ENCODE measurements at regions not wholly inside any gene's neighbourhood (a gene's known extent, or its start where the extent isn't known, plus 50 kb on each side); places are given as distances from the start of the nearest gene placed in this dataset.

DNA sequence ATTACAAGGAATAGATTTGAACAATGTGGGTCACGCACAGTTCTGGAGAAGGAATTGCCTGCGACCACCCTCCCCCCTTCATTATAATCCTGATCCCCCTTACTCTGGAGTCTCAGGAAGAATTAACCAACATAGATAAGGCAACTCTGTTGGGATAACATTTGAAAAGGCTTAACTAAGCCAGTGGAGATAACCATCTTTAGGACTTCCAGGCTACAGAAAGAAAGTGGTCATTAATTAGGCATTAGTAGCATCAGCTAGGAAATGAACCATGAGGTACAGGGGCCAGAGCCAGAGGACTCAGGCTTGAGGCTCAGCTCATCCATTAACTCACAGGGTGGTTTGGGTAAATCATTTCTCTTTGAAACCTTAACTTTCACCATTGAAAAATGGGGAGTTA lies 720.0 kb upstream of the API5 start:
- no peaks in the 10 kb centered on the region for H3K9me3 ChIP-seq (ENCODE audit: control insufficient read depth in 5 of 5, low read length in 5 of 5)
- no peak overlapping the region for H3K27ac ChIP-seq (ENCODE audit: low read depth, low read length)
- H3K4me3 ChIP-seq (ENCODE audit: low read depth in 1 of 5, low read length in 5 of 5), result no peak overlapping the region
- no peaks in the 10 kb centered on the region for H3K36me3 ChIP-seq (ENCODE audit: control insufficient read depth in 5 of 5, insufficient read depth in 5 of 5, low read length in 5 of 5)
- no peaks in the 10 kb centered on the region for H3K27me3 ChIP-seq (ENCODE audit: control insufficient read depth in 5 of 5, insufficient read depth in 4 of 5, low read length in 5 of 5)
- no peaks in the 10 kb centered on the region for H3K4me1 ChIP-seq (ENCODE audit: control insufficient read depth in 5 of 5, insufficient read depth in 5 of 5, low read length in 5 of 5)
- no peak overlapping the region for H3K9ac ChIP-seq (ENCODE audit: low read length in 5 of 5)

DNA sequence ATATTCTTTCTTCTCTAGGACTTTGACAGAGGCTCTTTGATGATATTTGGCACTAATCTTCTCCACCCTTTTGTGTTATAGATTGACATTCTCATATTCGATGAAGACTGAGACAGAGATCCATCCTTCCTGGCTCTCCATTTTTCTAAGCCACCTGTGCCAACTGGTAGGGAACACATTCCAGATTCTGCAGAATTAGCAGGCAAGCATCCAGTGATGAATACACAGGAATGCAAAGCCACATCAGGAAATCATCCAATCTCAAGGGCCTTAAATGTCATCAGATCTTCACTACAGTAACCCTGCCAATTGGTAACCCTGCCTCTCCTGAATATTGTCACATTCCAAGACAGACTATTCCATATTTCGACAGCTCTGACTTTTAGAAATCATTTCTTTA lies 718.4 kb upstream of the API5 start:
- Histone ChIP-seq H3K9me3 (ENCODE audit: control insufficient read depth in 5 of 5, low read length in 5 of 5) (no peaks in the 10 kb centered on the region), H3K27me3 (ENCODE audit: control insufficient read depth in 5 of 5, insufficient read depth in 4 of 5, low read length in 5 of 5) (no peaks in the 10 kb centered on the region), H3K4me1 (ENCODE audit: control insufficient read depth in 5 of 5, insufficient read depth in 5 of 5, low read length in 5 of 5) (no peaks in the 10 kb centered on the region), H3K9ac (ENCODE audit: low read length in 5 of 5) (no peak overlapping the region), H3K27ac (ENCODE audit: low read depth, low read length) (no peak overlapping the region), H3K4me3 (ENCODE audit: low read depth in 1 of 5, low read length in 5 of 5) (no peak overlapping the region), H3K36me3 (ENCODE audit: control insufficient read depth in 5 of 5, insufficient read depth in 5 of 5, low read length in 5 of 5) (no peaks in the 10 kb centered on the region)

DNA sequence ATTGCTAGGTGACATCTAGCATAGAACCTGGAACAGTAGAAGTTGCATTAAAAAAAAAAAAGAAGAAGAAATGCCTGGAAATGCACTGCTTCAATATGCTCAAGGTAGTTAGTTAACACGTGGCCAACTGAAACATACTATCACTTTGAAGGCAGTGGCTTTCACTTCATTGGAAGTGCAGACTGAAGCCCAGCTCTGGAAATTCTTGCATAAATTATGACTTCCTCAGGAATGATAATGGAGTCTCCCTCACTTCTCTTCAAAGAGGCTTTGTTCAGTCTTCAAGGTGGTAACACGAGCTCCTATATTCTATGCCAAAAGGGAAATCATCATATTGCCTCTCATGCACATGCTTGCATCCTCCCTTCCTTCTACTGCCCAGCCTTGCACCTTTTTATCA lies 715.9 kb upstream of the API5 start:
- H3K4me1 ChIP-seq (ENCODE audit: control insufficient read depth in 5 of 5, insufficient read depth in 5 of 5, low read length in 5 of 5), result no peaks in the 10 kb centered on the region
- no peak overlapping the region for H3K27ac ChIP-seq (ENCODE audit: low read depth, low read length)
- H3K4me3 ChIP-seq (ENCODE audit: low read depth in 1 of 5, low read length in 5 of 5), result no peak overlapping the region
- H3K36me3 ChIP-seq (ENCODE audit: control insufficient read depth in 5 of 5, insufficient read depth in 5 of 5, low read length in 5 of 5), result no peaks in the 10 kb centered on the region
- H3K9me3 ChIP-seq (ENCODE audit: control insufficient read depth in 5 of 5, low read length in 5 of 5), result no peaks in the 10 kb centered on the region
- no peaks in the 10 kb centered on the region for H3K27me3 ChIP-seq (ENCODE audit: control insufficient read depth in 5 of 5, insufficient read depth in 4 of 5, low read length in 5 of 5)
- H3K9ac ChIP-seq (ENCODE audit: low read length in 5 of 5), result no peak overlapping the region

DNA sequence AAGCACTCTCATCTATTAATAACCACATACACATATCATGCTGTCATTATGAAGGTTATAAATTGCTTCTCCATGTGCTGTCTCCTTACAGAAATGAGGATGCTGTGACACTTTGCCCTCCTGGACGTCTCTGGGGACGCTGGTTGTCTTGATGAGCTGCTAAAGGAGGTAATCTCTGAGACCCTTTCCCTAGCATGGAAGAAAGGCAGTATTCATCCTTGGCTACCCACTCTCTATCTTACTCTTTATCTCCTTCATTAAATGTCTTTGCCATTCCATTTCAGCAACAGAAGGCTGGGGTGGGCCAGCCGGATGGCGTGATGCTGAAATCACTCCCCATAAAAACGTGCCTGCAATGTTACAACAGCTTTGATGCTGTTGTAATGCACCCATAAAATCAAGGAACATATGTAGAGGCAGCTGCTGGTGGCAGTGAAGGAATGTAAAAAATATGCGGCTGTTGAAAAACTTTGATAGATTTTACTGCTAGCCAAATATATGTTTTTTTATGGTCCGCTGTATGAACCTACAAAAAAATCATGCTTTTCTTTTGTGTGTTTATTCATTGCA lies 715.1 kb upstream of the API5 start:
- no peak overlapping the region for H3K9ac ChIP-seq (ENCODE audit: low read length in 5 of 5)
- H3K4me1 ChIP-seq (ENCODE audit: control insufficient read depth in 5 of 5, insufficient read depth in 5 of 5, low read length in 5 of 5), result no peaks in the 10 kb centered on the region
- no peaks in the 10 kb centered on the region for H3K27me3 ChIP-seq (ENCODE audit: control insufficient read depth in 5 of 5, insufficient read depth in 4 of 5, low read length in 5 of 5)
- H3K36me3 ChIP-seq (ENCODE audit: control insufficient read depth in 5 of 5, insufficient read depth in 5 of 5, low read length in 5 of 5), result no peaks in the 10 kb centered on the region
- H3K4me3 ChIP-seq (ENCODE audit: low read depth in 1 of 5, low read length in 5 of 5), result no peak overlapping the region
- no peak overlapping the region for H3K27ac ChIP-seq (ENCODE audit: low read depth, low read length)
- H3K9me3 ChIP-seq (ENCODE audit: control insufficient read depth in 5 of 5, low read length in 5 of 5), result no peaks in the 10 kb centered on the region

DNA sequence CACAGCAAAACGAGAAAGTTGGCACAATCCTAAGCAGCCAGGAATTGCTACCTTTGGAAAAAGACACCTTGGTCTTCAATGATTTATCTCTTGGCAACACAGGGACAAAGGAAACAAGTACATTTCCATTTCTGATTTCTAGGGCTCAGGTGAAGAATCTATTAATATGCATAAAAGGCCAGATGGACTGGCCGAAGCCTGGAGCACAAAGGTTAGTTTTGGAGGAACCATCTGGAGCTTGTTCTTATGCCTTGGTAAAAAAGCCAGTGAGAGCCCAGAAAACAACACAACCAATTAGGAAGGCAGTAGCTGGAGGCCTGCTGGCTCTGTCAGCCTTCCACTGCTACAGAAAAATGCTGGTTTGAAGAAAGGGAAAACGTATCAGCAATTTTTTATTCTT lies 713.5 kb upstream of the API5 start:
- Histone ChIP-seq H3K27me3 (ENCODE audit: control insufficient read depth in 5 of 5, insufficient read depth in 4 of 5, low read length in 5 of 5) (no peaks in the 10 kb centered on the region), H3K27ac (ENCODE audit: low read depth, low read length) (no peak overlapping the region), H3K9ac (ENCODE audit: low read length in 5 of 5) (no peak overlapping the region), H3K4me1 (ENCODE audit: control insufficient read depth in 5 of 5, insufficient read depth in 5 of 5, low read length in 5 of 5) (no peaks in the 10 kb centered on the region), H3K36me3 (ENCODE audit: control insufficient read depth in 5 of 5, insufficient read depth in 5 of 5, low read length in 5 of 5) (no peaks in the 10 kb centered on the region), H3K4me3 (ENCODE audit: low read depth in 1 of 5, low read length in 5 of 5) (no peak overlapping the region), H3K9me3 (ENCODE audit: control insufficient read depth in 5 of 5, low read length in 5 of 5) (no peaks in the 10 kb centered on the region)

DNA sequence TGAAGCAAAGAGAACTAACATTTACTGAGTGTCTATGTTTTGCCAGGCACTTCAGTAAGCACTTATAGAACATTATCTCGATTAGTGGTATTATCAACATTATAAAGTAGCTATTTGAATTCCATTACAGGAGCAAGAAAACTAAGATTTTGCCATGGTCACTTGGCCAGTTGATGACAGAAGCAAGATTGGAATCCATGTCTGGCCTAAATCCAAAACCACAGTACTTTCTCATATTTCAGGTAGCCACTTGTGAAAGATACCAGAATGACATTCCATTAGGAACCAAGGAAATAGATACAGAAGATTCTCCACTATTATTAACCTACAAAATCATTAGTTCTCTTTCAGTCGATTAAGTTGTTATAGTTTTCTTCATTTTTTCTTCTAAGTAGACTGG lies 691.0 kb upstream of the API5 start:
- Histone ChIP-seq H3K9me3 (ENCODE audit: control insufficient read depth in 5 of 5, low read length in 5 of 5) (no peaks in the 10 kb centered on the region), H3K9ac (ENCODE audit: low read length in 5 of 5) (no peak overlapping the region), H3K27ac (ENCODE audit: low read depth, low read length) (no peak overlapping the region)

DNA sequence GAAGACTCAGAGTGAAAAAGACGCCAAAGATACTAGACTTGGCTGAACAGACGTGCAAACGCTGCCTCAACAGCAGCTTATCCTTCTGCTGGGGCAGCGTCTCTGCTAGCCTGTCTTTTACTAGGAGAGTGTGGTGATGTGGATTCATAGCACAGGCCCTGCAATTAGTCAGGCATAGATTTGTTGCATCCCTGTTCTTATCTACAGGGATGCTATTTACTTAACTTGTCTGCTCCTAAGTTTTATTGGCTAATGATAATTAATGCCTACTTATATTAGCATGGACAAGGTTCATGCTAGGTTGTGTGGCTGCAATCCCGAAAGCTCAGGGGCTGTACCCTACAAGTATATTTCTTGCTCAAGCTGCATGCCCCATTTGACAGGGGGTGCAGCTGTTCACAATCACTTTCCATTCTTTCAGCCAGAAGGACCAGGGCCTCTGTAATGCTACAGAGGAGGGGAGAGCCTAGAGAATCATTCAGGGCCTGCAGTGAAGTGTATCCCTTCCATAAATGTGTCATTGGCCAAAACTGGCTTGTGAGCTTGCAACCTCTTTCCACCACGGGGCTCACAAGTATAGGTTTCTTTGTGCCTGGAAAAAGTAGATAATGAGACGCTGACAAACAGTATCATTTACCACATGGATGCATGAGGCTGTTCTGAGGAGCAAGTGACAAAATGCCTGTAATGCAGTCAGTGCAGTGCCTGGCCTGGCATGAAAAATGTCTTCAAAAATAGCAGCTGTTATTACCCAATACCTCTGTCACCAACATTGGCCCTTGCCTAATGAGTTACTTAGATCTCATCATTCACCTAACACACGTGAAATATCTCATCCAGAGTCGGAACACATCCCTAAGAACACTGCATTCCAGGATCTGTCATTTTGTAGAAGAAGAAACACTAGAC lies 685.8 kb upstream of the API5 start:
- Histone ChIP-seq H3K27me3 (ENCODE audit: control insufficient read depth in 5 of 5, insufficient read depth in 4 of 5, low read length in 5 of 5) (no peaks in the 10 kb centered on the region), H3K9me3 (ENCODE audit: control insufficient read depth in 5 of 5, low read length in 5 of 5) (no peaks in the 10 kb centered on the region), H3K36me3 (ENCODE audit: control insufficient read depth in 5 of 5, insufficient read depth in 5 of 5, low read length in 5 of 5) (no peaks in the 10 kb centered on the region), H3K27ac (ENCODE audit: low read depth, low read length) (no peak overlapping the region), H3K4me1 (ENCODE audit: control insufficient read depth in 5 of 5, insufficient read depth in 5 of 5, low read length in 5 of 5) (no peaks in the 10 kb centered on the region), H3K9ac (ENCODE audit: low read length in 5 of 5) (no peak overlapping the region), H3K4me3 (ENCODE audit: low read depth in 1 of 5, low read length in 5 of 5) (no peak overlapping the region)

More for the DNA sequence above, 691.0 kb upstream of the API5 start:
- no peaks in the 10 kb centered on the region for H3K27me3 ChIP-seq (ENCODE audit: control insufficient read depth in 5 of 5, insufficient read depth in 4 of 5, low read length in 5 of 5)
- H3K36me3 ChIP-seq (ENCODE audit: control insufficient read depth in 5 of 5, insufficient read depth in 5 of 5, low read length in 5 of 5), result no peaks in the 10 kb centered on the region
- H3K4me1 ChIP-seq (ENCODE audit: control insufficient read depth in 5 of 5, insufficient read depth in 5 of 5, low read length in 5 of 5), result no peaks in the 10 kb centered on the region
- H3K4me3 ChIP-seq (ENCODE audit: low read depth in 1 of 5, low read length in 5 of 5), result no peak overlapping the region

DNA sequence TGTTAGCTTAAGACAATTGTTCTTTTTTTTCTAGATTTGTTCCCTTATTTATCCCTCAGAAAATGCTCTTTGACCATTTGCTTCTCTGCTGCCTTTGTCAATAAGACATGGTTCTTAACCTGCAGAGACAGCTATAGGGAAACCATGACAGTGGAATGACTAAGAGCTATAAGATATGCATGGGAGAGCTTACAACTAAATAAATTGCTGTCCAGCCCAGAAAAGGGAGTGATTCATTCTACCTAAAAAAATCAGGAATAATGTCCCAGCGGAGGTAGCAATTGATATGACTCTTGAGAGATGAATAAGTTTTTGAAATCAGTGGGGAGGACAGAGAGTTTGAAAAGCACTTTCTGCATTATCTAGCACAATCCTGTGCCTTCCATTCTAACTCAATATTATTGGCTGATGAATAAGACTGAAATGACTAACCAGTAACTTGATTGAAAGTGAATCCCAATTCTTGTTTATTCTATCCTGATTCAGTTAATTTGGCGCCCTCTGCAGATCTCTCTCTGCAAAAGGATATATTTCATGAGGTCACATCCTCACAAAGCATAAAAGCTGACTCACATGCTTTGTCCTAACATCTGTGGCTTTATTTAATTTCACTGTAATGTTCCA lies 680.5 kb upstream of the API5 start:
- Histone ChIP-seq H3K27ac (ENCODE audit: low read depth, low read length) (no peak overlapping the region), H3K9me3 (ENCODE audit: control insufficient read depth in 5 of 5, low read length in 5 of 5) (no peaks in the 10 kb centered on the region), H3K36me3 (ENCODE audit: control insufficient read depth in 5 of 5, insufficient read depth in 5 of 5, low read length in 5 of 5) (no peaks in the 10 kb centered on the region), H3K4me1 (ENCODE audit: control insufficient read depth in 5 of 5, insufficient read depth in 5 of 5, low read length in 5 of 5) (no peaks in the 10 kb centered on the region), H3K9ac (ENCODE audit: low read length in 5 of 5) (no peak overlapping the region), H3K4me3 (ENCODE audit: low read depth in 1 of 5, low read length in 5 of 5) (no peak overlapping the region), H3K27me3 (ENCODE audit: control insufficient read depth in 5 of 5, insufficient read depth in 4 of 5, low read length in 5 of 5) (no peaks in the 10 kb centered on the region)

DNA sequence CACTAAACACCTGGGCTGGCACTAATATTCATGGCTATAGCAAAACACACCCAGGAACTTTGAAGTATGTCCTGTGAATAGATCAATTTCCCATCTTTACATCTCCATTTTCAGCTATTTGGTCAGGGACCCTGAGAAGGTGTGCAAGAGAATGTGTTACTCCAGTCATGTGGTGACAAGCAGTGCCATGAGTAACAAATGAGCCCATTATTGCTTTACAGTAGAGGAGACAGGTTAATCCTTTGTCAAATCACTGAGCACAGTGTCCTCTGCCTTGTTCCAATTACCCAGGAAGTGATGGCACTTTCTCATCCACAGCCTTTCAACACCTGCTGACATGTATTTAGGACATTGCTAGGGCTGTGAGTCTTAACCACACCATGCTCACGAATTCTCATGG lies 664.8 kb upstream of the API5 start:
- H3K4me1 ChIP-seq (ENCODE audit: control insufficient read depth in 5 of 5, insufficient read depth in 5 of 5, low read length in 5 of 5), result peaks cover 0 to 14% (median 0%) of the 10 kb centered on the region in 5 donors
- no peak overlapping the region for H3K9ac ChIP-seq (ENCODE audit: low read length in 5 of 5)
- H3K4me3 ChIP-seq (ENCODE audit: low read depth in 1 of 5, low read length in 5 of 5), result no peak overlapping the region
- no peaks in the 10 kb centered on the region for H3K9me3 ChIP-seq (ENCODE audit: control insufficient read depth in 5 of 5, low read length in 5 of 5)
- no peaks in the 10 kb centered on the region for H3K27me3 ChIP-seq (ENCODE audit: control insufficient read depth in 5 of 5, insufficient read depth in 4 of 5, low read length in 5 of 5)
- no peaks in the 10 kb centered on the region for H3K36me3 ChIP-seq (ENCODE audit: control insufficient read depth in 5 of 5, insufficient read depth in 5 of 5, low read length in 5 of 5)
- no peak overlapping the region for H3K27ac ChIP-seq (ENCODE audit: low read depth, low read length)

DNA sequence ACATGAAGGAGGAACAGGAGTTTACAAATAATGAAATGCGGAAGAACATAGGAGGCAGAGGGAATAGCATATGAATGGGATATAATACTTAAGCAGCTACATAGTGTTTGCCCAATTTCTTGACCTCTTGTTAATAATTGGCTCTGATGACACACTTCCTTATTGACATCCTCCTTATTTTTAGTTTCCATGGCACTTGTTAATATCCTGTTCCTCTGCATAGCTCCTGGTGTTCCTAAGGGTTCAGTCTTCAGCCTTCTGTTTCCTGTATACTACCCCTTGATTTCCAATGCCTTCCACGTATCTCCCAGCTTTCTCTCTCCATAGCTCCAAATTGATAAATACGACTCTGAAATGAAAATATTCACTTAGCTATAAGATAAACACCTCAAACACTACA lies 663.8 kb upstream of the API5 start:
- H3K36me3 ChIP-seq (ENCODE audit: control insufficient read depth in 5 of 5, insufficient read depth in 5 of 5, low read length in 5 of 5), result no peaks in the 10 kb centered on the region
- no peaks in the 10 kb centered on the region for H3K9me3 ChIP-seq (ENCODE audit: control insufficient read depth in 5 of 5, low read length in 5 of 5)
- no peak overlapping the region for H3K4me3 ChIP-seq (ENCODE audit: low read depth in 1 of 5, low read length in 5 of 5)
- H3K27ac ChIP-seq (ENCODE audit: low read depth, low read length), result no peak overlapping the region
- no peak overlapping the region for H3K9ac ChIP-seq (ENCODE audit: low read length in 5 of 5)
- no peaks in the 10 kb centered on the region for H3K27me3 ChIP-seq (ENCODE audit: control insufficient read depth in 5 of 5, insufficient read depth in 4 of 5, low read length in 5 of 5)
- H3K4me1 ChIP-seq (ENCODE audit: control insufficient read depth in 5 of 5, insufficient read depth in 5 of 5, low read length in 5 of 5), result peaks cover 0 to 14% (median 0%) of the 10 kb centered on the region in 5 donors
